GM19463 (cell line): ENCODE measurements at regions not wholly inside any gene's neighbourhood (a gene's known extent, or its start where the extent isn't known, plus 50 kb on each side); places are given as distances from the start of the nearest gene placed in this dataset.

Experiments
- ATAC-seq: cut with Tn5 transposase; IDR thresholded peaks from one replicate; pipeline ENCODE4 v1.9.1; 2021; ENCODE audit warnings: mild to moderate bottlenecking, moderate library complexity; ENCODE audit not compliant: unreplicated experiment

DNA sequence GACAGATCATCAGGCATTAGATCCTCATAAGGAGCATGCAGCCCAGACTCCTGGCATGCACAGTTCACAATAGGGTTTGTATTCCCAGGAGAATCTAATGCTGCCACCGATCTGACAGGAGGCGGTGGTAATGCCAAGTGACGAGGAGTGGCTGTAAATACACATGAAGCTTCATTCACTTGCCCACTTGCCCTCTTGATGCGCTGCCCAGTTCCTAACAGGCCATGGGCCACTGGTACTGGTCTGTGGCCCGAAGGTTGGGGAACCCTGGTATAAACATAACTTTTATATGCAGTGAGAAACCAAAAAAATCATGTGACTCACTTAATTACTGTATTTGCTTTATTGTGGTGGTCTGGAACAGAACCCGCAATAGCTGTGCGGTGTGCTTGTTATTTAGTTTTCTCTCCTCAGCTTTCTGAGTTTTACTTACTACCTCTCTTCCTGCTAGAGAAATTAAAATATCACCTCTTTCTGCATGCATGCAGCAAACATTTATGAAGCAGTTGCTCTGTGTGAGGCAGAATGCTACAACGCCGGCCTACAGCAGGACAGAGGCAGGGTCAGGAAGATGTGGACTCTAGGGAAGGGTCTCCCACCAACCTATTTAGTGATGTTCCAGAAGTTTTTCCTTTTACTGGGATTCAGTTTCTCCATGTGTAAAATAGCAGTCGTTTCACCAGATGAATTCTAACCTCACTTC is 151.3 kb downstream of the MAF start:
- no peak for ATAC-seq

DNA sequence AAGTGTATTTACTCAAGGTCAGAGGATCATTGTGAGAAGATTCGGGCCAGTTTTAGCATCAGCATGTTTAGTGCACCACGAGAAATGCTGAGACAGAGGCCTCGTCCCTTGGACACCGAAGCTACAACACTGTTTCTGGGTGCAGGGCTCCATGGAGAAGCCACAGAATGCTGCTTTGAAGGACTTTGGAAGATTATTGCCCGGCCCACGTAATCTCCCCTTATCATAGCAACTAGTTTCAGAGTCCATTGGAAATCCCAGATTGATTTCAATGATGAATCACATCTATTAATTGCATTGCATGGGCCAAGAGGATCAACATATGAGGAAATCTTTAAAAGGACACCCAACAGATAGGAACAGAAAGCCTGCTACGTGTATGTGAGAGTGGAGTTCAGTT is 156.0 kb downstream of the MAF start:
- ATAC-seq = no peak

DNA sequence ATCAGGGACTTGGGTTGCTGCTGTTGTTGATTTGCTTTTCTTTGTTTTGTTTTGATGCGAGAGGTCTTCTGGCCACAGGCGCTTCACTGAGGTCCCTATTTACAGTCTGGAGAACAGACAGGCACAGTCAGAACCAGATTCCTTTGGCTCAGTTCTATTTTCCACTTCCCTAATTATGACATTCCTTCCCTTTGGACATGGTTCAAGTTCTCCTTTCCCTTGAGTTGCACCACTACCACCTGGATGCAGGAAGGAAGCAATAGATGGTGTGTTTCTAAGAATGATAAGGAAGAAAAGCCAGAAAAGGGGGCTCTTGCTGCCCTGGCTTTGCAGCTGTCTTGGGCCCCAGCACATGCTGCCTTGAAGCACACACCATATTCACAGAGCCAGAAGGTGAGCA is 160.6 kb downstream of the MAF start:
- no peak for ATAC-seq

DNA sequence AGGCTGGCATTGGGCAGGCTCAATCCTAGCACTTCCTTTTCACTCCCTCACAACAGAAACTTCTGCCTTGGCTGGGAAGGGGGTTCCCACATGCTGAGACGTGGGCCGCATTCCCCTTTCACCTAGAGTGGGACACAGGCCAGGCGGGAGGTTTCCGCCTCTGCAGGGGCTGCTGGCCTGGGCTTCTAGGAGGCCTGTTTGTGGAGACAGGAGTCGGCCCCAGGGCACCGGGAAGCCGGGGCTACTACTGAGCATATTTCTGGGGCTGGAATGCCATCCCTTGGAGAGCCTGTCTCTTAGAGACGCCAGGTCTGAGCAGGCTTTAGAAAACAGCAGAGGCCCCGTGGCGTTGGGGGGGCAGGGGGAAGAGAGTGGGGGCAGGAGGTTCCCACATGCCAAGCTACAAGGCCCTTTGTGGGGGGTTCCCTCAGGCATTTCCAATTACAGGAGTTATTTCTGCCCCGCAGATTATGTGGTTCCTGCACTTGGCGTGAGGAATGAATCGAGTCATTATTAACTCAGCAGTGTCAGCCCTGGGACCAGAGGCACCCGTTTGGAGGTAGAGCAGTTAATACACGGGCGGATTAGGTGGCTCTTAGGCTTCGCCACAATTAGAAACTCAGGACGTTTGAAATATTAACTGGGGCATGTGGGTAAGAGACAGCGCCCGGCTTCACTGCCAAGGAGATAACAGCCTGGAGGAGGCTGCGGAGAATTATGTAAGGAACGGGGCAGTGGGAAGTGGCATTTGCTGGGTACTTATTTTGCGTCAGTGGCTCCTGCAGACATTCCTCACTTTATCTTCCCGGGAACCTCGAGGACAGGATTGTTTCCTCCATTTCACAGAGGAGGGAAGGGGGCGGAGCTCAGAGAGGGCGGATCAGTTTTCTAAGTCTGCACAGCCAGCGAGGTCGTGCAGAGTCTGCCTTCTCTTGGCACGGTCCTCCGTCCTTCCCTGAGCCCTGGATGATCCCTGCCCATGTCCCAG is 162.5 kb downstream of the MAF start:
- ATAC-seq = no peak

- no peak for ATAC-seq
Measured at GRCh38 chr16:79436885-79437284, 163.7 kb downstream of the MAF start.

DNA sequence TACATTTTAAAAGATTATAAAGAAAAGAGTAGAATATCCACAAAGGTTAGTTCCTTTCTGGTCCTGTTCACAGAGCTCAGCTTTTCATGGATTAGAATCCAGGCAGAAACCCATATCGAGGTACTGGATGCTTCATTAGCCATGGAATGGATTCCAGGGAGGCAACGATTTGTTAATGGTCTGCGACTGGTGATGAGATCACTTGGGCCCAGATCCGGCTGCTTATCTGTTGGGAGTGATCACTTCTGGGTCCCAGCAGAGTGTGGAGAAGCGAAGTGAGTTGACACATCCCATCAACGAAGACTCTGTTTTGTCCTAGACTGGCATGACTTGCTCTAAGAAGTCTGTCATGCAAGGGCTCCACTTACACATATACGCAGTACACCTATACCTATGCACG is 165.8 kb downstream of the MAF start:
- no peak for ATAC-seq

- ATAC-seq = no peak
Measured at GRCh38 chr16:79434092-79434491, 166.4 kb downstream of the MAF start.

DNA sequence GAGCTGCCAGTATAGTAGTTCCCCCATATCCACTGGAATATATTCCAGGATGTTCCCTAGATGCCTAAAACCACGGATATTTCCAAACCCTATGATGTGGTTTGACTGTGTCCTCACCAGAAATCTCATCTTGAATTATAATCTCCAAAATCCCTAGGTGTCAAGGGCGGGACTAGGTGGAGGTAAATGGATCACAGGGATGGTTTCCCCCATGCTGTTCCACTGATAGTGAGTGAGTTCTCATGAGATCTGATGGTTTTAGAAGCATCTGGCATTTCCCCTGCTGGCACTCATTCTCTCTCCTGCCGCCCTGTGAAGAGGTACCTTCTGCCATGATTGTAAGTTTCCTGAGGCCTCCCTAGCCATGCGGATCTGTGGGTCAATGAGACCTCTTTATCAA is 168.6 kb downstream of the MAF start:
- ATAC-seq = no peak

GRCh38 chr16:79430191-79430678 is 170.3 kb downstream of the MAF start:
- ATAC-seq = no peak

DNA sequence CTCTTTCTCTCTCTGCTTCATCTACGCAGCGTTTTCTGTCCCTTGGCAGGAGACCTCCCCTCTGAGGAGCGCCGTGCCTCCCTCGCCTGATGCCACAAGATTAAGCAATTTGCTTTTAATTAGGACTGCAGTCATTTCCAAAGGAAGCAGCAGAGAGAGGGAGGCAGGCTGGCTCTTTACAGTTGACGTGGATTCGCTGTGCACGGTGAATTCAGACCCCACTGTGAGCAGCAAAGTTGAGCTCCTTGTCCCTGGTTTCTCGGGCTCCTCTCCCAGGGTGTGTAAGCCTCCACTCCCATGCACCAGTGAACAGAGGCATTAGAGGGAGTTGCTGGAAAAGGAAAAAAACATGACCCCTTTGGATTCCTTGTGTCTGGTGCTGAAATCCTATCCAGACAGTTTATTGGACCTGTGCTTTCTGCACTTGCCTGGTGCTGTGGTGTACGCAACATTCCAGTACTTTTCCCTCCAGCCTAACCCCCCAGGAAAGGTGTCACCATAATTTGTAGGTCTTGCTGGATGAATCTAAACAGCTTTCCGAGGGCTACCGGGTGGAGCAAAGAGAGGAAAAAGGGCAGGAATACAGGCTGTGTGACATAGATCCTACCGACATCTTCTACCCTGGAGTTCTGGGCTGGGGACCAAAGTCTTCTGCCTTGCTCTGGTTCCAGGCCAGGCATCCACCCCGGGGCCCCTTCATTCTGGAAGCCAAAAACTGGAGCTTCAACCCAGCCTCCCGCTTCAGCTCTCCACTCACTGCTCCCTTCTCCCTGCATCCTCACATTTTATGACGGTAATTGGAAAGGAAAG is 171.0 kb downstream of the MAF start:
- ATAC-seq = no peak

GRCh38 chr16:79426663-79427062 is 173.9 kb downstream of the MAF start:
- no peak for ATAC-seq

- no peak for ATAC-seq
Measured at GRCh38 chr16:79422064-79422463, 178.5 kb downstream of the MAF start.

- ATAC-seq = no peak
Measured at GRCh38 chr16:79421126-79421525, 179.4 kb downstream of the MAF start.

GRCh38 chr16:79420493-79420892 is 180.0 kb downstream of the MAF start:
- no peak for ATAC-seq

- no peak for ATAC-seq
Measured at GRCh38 chr16:79419148-79419547, 181.4 kb downstream of the MAF start.

- ATAC-seq = no peak
Measured at GRCh38 chr16:79417601-79418008, 182.9 kb downstream of the MAF start.

GRCh38 chr16:79415983-79416640 is 184.4 kb downstream of the MAF start:
- ATAC-seq = no peak

DNA sequence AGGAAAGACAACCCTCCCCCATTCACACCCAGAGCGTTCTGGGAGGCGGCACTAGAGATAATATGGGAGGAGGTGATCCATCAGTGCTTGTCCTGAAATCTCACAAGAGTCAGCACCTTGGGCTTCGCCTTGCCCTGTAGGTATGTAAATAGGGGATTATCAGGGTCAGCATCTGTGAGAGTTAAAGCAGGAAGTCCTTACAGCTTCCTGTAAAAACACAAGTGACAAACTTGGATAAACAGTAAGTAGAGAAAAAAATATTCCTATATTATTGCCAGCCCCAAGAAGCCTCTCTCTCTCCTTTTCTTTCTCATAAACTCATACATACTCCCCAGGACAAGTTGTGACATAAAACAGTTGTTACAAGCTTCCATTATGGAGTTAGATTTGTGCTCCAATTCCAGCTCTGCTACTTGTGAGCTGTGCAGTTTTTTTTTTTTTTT is 187.7 kb downstream of the MAF start:
- no peak for ATAC-seq

GRCh38 chr16:79411805-79412204 is 188.7 kb downstream of the MAF start:
- ATAC-seq = no peak

GRCh38 chr16:79411357-79411756 is 189.2 kb downstream of the MAF start:
- ATAC-seq = no peak

DNA sequence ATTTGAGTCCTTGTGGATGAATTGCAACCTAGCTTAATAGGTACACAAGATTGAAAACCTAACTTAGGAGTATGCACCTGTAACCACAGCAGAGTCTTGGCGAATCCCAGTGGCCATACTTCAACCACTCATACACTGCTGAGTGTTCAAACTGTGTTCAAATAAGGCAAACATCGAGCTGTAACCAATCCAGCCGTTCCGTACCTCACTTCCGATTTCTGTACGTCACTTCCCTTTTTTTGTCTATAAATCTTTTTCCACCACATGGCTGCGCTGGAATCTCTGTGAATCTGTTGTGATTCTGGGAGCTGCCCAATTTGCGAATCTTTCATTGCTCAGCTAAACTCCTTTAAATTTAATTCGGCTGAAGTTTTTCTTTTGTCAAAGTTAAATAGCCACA is 190.6 kb downstream of the MAF start:
- no peak for ATAC-seq
